ENCODE measurements at regions not wholly inside any gene's neighbourhood (a gene's known extent, or its start where the extent isn't known, plus 50 kb on each side); places are given as distances from the start of the nearest gene placed in this dataset.

DNA sequence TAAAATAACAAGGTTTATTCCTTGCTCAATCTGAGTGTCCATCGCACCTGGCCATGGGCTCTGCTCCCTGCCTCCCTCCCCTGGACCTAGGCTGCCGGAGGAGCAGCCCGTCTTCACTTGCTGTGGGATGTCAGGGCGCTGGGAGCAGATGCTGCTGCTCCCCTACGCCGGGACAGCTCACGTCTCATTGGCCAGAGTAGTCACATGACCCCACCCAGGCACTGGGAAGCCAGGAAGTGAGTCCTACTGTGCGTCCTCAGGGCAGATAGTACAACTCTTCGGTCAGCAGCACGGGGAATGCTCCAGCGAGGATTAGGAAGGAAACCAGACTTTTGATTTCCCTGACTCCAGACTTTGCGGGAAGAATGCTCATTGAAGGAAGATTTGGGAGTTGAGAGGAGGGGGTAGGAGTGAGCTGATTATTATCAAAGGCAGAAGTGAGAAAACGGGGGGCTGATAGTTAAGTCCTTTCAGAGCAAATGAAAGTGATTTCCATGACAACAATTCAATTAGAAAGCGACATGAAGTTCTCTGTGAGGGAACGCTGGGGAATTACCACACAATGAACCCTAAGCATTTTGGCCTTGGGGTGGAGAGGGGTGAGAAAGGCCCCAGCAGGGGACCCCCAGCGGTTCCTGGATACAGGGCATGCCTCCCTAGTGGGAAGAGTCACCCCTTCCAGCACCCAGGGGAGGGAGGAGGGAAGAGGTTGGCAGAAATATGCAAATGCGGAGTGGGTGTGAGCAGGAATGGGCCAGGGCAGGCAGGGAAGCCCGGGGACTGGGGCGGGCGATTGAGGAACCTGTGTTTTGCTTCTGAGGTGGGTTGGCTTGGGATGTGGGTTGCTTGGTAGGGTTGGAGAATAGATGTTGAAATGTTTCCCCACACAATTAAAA is 215.5 kb downstream of the AACS start:
- TF ChIP-seq, protein P1, sequence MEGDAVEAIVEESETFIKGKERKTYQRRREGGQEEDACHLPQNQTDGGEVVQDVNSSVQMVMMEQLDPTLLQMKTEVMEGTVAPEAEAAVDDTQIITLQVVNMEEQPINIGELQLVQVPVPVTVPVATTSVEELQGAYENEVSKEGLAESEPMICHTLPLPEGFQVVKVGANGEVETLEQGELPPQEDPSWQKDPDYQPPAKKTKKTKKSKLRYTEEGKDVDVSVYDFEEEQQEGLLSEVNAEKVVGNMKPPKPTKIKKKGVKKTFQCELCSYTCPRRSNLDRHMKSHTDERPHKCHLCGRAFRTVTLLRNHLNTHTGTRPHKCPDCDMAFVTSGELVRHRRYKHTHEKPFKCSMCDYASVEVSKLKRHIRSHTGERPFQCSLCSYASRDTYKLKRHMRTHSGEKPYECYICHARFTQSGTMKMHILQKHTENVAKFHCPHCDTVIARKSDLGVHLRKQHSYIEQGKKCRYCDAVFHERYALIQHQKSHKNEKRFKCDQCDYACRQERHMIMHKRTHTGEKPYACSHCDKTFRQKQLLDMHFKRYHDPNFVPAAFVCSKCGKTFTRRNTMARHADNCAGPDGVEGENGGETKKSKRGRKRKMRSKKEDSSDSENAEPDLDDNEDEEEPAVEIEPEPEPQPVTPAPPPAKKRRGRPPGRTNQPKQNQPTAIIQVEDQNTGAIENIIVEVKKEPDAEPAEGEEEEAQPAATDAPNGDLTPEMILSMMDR (conservative IDR thresholded peaks at IDR 0.05) = no peak
- TF ChIP-seq ZFX (IDR thresholded peaks at IDR 0.05) = no peak
